Stimulated activated CD8-positive, alpha-beta memory T cell treated with anti-CD3 and anti-CD28 coated beads, Interleukin-4, amount 100 ng/mL, for 48 hours (primary cell): ENCODE measurements at regions not wholly inside any gene's neighbourhood (a gene's known extent, or its start where the extent isn't known, plus 50 kb on each side); places are given as distances from the start of the nearest gene placed in this dataset.

ENCODE experiments used
- DNase-seq: peaks from one replicate; pipeline ENCODE4 v3.0.0-alpha.2; 2020

- no peak for DNase-seq
Observed at GRCh38 chr15:47502041-47502440, 215.3 kb upstream of the SEMA6D start.

DNA sequence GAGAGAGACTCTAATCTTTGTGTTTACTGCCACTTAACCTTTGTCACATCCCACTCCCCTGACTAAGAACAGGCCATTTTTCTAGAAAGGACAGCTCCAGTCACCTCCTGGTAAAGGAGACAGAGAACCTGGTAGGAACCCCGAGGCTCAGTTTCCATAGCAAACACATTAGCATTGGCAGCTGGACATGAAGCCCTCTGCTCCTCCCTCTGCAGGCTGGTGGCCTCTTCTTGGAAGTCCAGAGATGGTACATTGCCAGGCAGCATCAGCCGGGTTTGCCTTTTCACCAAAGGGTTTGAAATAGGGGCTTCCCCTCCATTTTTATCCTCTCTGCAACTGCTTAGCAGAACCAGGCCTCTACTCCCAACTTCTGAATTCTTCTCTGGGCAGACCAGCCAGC is 213.4 kb upstream of the SEMA6D start:
- DNase-seq: no peak

- DNase-seq: no peak
Observed at GRCh38 chr15:47504624-47505256, 212.6 kb upstream of the SEMA6D start.

DNA sequence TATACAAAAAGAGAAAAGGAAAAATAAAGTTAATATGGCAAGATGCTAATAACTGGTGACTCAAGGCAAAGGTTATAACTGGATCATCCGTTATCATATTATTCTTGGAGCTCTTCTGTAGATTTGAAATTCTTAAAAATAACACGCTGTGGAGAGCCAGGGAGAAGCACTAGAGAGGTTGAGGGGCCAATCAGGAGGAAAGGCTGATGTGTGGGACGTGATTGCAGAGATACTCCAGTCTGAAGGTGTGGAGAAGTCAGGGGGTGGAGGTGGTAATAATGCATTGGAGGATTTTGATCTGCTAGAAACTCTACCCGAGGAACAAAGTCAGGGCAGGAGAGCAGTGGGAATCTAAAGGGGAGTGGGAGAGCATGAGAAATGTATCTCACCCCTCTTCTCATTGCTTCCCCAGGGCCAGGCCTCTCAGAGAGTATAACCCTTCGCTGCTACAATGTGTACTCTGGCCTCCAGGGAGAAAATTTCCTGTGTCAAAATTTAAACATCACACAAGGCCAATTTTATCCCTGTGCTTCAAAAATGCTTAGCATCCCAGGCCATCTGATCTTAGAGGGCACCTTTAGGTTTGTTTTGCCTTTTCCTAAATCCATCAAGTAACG is 211.5 kb upstream of the SEMA6D start:
- no peak for DNase-seq

DNA sequence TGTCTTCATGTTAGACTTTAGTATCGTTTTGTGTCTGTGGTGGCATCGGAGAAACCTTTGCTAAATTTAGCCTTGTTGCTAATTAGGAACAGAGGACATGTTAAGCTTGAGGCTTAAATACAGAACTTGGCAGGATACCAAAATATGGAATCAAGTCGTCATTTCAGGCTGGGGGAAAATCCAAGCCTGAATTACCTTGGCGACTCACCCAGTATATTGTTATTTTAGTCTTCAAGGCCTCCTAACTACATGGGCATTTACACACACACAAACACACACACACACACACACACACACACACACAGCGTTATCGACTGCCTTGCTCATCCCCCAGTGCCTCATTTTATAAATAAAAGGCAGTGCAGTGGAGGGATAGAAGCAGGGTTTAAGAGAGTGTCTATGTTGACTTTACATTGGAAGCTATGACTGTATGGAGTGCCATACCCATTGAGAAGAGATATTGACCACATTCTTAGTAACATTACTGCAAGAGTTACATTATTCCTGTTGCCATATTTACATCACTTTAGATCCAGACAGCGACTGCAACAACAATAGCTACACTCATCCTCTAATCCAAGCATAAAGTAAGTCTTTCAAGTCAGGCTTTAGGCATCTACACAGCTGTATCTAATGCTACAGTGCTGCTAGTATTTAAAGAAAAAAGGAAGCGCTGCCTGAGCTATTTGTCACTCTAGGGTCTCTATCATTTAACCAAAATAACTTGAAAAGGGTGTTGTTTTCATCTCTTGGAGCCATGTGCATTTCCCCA is 210.8 kb upstream of the SEMA6D start:
- no peak for DNase-seq

- DNase-seq: no peak
Observed at GRCh38 chr15:47507221-47507985, 209.9 kb upstream of the SEMA6D start.

- DNase-seq: no peak
Observed at GRCh38 chr15:47511261-47511660, 206.0 kb upstream of the SEMA6D start.

GRCh38 chr15:47513471-47513870 is 203.8 kb upstream of the SEMA6D start:
- no peak for DNase-seq

GRCh38 chr15:47514200-47514652 is 203.1 kb upstream of the SEMA6D start:
- DNase-seq: no peak

- no peak for DNase-seq
Observed at GRCh38 chr15:47516558-47516957, 200.7 kb upstream of the SEMA6D start.

DNA sequence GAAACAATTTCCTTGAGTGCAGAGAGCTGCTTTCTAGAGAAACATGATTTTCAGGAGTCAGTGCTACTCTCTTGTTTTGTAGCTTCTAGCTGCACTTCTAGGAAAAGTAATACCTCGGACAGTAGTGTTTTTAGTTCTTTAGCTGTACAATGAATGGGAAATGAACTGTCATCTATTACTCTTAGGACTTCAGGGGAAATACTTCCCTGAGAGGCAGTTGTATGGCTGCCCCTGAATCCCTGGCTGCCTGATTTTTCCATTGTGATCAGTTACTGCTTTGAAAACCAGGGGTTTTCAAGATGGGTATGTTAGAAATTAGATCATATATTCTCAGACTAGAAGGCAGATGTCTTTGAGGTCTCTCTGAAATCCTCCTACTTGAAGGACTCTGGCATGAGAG is 200.3 kb upstream of the SEMA6D start:
- no peak for DNase-seq

DNA sequence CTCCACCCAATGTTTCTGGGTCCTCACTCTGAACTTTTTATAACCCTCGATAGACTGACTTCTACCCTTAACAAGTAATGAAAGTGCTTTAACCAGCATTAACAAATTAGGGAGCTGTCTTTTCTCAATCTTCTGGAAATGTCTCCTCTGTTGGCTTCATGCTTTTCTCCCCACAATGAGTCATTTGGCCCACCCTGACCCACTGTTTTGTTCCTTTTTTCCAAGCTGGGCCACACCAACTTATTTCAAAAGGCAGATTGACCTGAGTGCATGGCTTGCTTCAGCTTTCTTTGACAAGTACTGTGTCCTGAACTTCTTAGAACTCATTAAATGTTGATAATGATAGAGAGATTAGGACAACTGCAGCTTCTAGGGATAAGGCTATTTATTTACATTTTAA is 199.6 kb upstream of the SEMA6D start:
- DNase-seq: no peak

DNA sequence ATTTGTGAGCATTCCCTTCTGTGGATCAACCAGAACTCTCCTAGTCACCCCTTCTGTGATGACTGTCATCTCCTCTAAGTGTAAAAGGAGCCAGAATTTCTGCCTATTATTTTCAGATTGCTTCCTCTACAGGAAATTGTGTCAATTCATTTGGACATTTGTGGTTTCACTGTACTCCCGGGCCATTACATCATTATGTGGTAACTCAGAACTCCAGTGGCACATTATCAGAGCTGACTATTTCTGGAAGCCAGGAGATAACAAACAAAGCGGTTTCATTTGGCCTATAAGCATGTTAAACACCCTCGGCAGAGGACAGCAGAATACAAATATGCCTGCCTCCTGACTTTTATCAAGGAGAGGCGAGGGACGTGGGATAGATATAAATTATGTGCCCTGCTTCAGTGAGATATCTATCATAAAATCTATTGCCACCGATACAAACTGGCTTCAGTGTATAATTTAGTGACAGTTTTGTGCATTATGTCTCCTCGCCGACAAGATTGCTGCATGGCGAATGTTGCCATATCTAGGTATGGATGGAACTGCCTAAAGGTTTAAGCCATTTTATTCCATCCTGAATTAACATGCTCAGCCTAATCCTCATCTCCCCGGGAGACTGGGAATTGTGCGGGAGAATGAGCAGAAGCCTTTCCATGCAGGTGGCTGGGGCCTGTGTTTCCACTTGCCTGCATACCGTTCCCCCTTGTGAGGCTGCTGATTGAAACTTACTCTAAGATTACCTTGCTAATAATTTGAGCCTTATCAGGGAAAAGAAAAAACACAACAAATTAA is 193.4 kb upstream of the SEMA6D start:
- DNase-seq: no peak

GRCh38 chr15:47529241-47529640 is 188.1 kb upstream of the SEMA6D start:
- no peak for DNase-seq

- DNase-seq: no peak
Observed at GRCh38 chr15:47534673-47535072, 182.6 kb upstream of the SEMA6D start.

DNA sequence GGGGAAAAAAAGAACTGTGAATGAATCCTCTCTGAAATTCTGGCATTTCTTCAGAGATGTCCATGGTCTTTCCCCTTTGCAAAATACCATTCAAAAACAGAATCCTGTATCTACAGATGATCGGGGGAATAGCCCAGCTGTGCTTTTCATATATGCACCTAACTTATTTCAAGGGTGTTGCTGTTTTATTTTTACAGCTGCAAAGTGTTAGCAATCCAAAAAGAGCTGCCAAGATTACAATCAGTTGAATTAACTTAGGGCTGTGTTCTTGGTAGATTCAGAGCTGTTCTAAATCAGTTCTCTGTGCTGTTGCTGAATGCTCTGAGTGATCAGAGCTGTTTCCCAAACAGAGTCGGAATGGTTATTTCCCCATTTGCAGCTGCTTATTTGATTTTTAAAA is 175.7 kb upstream of the SEMA6D start:
- DNase-seq: no peak

DNA sequence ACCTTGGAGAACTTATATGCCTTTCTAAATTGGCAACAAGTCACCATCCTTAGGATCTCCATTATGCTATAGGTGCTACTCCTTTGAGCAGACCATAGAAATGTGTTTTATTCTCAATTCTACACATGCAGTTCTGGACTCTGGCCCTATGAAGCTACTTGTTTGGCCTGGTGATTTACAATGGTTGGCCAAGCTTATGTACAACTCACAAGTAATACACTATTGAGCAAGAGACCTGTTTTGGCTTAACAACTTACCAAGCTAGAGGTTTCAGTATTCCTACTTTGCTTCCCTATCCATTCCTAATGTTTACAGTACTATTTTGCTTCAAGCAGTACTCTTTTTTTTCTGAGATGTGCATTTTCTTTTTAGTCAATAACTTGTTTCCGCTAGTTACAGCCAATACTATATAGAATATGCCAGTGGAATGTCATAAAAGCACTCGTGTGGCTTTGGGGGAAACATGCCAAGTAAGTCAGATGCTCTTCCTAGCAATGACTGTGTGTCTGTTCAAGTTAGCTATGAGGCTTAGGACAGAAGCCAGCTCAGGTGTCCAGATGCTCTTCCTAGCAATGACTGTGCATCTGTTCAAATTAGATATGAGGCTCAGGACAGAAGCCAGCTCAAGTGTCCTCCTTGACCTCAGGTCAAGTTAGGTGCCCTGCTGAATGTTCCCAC is 174.9 kb upstream of the SEMA6D start:
- no peak for DNase-seq

DNA sequence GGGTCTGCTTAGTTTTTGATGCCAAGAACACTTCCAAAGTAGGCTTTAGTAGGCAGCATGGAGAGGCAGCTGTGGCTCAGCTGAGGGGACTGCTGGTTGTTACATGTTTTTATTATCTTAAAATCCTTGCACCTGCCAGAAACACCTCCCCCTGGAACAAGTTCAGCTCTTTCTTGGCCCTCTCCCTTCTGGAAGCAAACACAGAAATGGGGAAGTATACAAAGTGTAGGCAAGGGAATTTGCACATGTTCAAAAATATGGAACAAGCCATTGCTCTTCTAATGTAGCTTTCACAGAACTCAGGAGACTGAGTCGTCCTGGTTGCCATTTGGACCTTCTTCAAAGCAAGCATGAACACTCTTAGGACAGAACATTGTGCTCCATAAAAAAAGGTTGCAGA is 169.1 kb upstream of the SEMA6D start:
- DNase-seq: no peak

- DNase-seq: no peak
Observed at GRCh38 chr15:47548986-47549385, 168.3 kb upstream of the SEMA6D start.

GRCh38 chr15:47551079-47551478 is 166.2 kb upstream of the SEMA6D start:
- no peak for DNase-seq

DNA sequence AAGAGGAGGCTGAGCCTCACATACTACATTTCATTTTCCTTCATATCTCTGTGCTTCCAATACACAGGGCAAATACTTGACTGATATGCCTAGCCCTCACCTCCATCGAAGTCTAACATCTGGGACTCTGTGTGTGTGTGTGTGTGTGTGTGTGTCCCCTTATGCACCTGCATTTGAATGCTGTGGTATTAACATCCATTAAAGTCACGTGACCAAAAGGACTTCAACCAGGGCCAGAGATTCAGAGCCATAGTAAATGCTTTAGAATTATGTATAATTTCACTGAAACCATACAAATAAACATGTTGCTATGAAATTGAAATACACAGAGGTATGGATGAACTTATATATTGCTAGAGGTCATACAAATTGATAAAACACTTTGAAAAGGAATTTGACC is 165.8 kb upstream of the SEMA6D start:
- DNase-seq: no peak

DNA sequence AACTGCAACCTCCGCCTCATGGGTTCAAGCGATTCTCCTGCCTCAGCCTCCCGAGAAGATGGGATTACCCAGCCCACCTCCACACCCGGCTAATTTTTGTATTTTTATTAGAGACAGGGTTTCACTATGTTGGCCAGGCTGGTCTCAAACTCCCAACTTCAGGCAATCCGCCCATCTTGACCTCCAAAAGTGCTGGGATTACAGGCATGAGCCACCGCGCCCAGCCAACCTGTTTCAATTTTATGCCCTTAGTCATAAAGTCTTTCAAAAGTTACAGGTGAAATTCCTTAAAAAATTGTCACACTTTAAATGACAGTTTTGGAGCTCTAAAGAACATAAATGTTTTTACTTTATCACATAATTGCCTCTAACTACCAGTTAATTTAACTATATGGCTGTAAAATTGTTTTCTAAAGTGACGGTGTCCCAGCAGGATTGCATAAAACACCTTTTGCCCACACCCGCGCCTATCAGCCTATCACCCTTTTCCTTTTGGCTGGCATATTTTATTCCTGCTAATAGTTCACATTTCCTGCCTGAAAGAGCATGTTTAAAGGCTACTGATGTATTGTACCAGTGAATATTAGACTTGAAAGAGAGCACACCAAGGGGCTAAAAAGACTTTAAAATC is 164.2 kb upstream of the SEMA6D start:
- no peak for DNase-seq
